ENCODE measurements at regions not wholly inside any gene's neighbourhood (a gene's known extent, or its start where the extent isn't known, plus 50 kb on each side); places are given as distances from the start of the nearest gene placed in this dataset.

- TF ChIP-seq, protein P1, sequence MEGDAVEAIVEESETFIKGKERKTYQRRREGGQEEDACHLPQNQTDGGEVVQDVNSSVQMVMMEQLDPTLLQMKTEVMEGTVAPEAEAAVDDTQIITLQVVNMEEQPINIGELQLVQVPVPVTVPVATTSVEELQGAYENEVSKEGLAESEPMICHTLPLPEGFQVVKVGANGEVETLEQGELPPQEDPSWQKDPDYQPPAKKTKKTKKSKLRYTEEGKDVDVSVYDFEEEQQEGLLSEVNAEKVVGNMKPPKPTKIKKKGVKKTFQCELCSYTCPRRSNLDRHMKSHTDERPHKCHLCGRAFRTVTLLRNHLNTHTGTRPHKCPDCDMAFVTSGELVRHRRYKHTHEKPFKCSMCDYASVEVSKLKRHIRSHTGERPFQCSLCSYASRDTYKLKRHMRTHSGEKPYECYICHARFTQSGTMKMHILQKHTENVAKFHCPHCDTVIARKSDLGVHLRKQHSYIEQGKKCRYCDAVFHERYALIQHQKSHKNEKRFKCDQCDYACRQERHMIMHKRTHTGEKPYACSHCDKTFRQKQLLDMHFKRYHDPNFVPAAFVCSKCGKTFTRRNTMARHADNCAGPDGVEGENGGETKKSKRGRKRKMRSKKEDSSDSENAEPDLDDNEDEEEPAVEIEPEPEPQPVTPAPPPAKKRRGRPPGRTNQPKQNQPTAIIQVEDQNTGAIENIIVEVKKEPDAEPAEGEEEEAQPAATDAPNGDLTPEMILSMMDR (IDR thresholded peaks at IDR 0.05), result no peak
- TF ChIP-seq POLR2A (IDR thresholded peaks at IDR 0.05), result no peak
Observed at GRCh38 chr7:1359051-1359400, 100.2 kb downstream of the MICALL2 start.

All from adrenal gland (tissue), 5 donors.